Spleen (tissue), 7 donors: ENCODE measurements at regions not wholly inside any gene's neighbourhood (a gene's known extent, or its start where the extent isn't known, plus 50 kb on each side); places are given as distances from the start of the nearest gene placed in this dataset.

ENCODE experiments used
- CTCF ChIP-seq, 11 experiments: fragments of 200-600 bp in 7 of 11; fragments of 450-650 bp in 4 of 11; sonication (generic) in 4 of 11; IDR thresholded peaks in 8 of 11; conservative IDR thresholded peaks in 3 of 11; 1 replicate in 7 of 11; 2 replicates in 4 of 11; pipeline versions ENCODE4 v1.4.0 to v1.8.0; 2016 to 2021; ENCODE audit warnings: antibody characterized with exemption in 11 of 11, inconsistent platforms in 4 of 11, mild to moderate bottlenecking in 1 of 11
- POLR2A ChIP-seq, 3 donors: fragments of 450-650 bp; IDR thresholded peaks; one replicate each; pipeline ENCODE4 v1.5.1; 2017; ENCODE audit warnings: antibody characterized with exemption in 3 of 3, mild to moderate bottlenecking in 1 of 3
- donor health status: DM: no; HTN: no; CAD: no; lungs with moderate emphysema.
- donor health status: DM: no; HTN: no; CAD: no.
- donor health status: DM: no; HTN: no; CAD: no.

- TF ChIP-seq CTCF (IDR thresholded peaks at IDR 0.05 in 8 of 11, conservative IDR thresholded peaks at IDR 0.05 in 3 of 11), result no peak
- no peak for TF ChIP-seq POLR2A (IDR thresholded peaks at IDR 0.05)
Observed at GRCh38 chr18:44111337-44111736, 569.4 kb upstream of the SETBP1 start.
